ENCODE measurements at regions not wholly inside any gene's neighbourhood (a gene's known extent, or its start where the extent isn't known, plus 50 kb on each side); places are given as distances from the start of the nearest gene placed in this dataset.

DNA sequence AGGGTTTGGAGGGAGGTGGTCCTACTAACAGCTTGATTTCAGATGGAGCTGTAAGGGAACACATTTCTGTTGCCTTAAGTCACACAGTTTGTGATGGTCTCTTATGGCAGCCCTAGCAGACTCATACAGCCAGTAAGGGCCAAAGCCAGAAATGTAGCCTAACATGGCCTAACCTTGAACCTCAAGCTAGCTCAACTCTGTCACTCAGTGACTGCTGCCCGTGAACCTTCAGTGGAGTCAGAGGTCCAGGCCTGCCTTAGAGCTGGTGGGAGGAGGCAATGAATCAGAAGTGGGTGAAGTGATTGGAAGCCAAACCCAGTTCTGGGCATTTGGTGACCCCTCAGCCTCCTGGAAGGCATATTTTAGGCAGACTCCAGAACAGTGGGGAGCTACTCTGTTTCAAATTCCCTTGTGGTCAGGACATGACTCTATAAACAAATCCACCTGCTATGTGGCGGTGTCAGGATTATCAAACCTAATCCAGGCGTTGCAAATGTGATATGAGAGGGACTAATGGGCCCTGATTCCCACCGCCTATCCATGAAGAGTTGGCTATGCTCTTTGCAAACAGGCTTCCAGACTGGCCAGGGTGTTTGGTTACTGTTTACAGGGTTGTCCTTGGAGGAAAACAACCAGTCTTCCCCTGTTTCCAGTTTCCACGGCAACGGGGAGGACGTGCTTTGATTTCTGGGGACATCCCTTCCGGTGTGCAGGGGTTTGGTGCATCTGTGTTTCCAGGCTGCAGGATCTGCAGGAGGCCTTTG is 105.9 kb upstream of the AGBL1 start:
- TF ChIP-seq GABPA (IDR thresholded peaks at IDR 0.05; ENCODE audit: low read depth): no peak
- TF ChIP-seq, protein P1, sequence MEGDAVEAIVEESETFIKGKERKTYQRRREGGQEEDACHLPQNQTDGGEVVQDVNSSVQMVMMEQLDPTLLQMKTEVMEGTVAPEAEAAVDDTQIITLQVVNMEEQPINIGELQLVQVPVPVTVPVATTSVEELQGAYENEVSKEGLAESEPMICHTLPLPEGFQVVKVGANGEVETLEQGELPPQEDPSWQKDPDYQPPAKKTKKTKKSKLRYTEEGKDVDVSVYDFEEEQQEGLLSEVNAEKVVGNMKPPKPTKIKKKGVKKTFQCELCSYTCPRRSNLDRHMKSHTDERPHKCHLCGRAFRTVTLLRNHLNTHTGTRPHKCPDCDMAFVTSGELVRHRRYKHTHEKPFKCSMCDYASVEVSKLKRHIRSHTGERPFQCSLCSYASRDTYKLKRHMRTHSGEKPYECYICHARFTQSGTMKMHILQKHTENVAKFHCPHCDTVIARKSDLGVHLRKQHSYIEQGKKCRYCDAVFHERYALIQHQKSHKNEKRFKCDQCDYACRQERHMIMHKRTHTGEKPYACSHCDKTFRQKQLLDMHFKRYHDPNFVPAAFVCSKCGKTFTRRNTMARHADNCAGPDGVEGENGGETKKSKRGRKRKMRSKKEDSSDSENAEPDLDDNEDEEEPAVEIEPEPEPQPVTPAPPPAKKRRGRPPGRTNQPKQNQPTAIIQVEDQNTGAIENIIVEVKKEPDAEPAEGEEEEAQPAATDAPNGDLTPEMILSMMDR (IDR thresholded peaks at IDR 0.05): no peak
- TF ChIP-seq NFIC (IDR thresholded peaks at IDR 0.05; ENCODE audit: borderline replicate concordance): no peak

Measured in SK-N-SH (cell line).